ENCODE measurements at regions not wholly inside any gene's neighbourhood (a gene's known extent, or its start where the extent isn't known, plus 50 kb on each side); places are given as distances from the start of the nearest gene placed in this dataset.
A peak's percentile ranks its signal among the peaks of the same experiment; 100 is the strongest.

- H3K27me3 ChIP-seq (ENCODE audit: control insufficient read depth, extremely low read depth, insufficient read depth, low read length): no peaks in the 10 kb centered on the region
- H2AFZ ChIP-seq (ENCODE audit: control insufficient read depth, low read length): no peak overlapping the region
- no peak for FAIRE-seq
- H3K4me1 ChIP-seq (ENCODE audit: control insufficient read depth, extremely low read depth, insufficient read depth, low read length): no peaks in the 10 kb centered on the region
- dilution Hi-C loops (cut with MboI; ENCODE audit: extremely low pct_ligation_motif_present, low sequenced_read_pairs): no loop called here
- no peak overlapping the region for H3K4me2 ChIP-seq (ENCODE audit: control insufficient read depth, extremely low read depth, insufficient read depth, low read depth, low read length)
- DNase-seq (ENCODE audit: low read depth, low spot score): no peak
- no peak overlapping the region for H3K27ac ChIP-seq (ENCODE audit: control insufficient read depth, insufficient read depth, low read length)
- H3K9me3 ChIP-seq (ENCODE audit: control insufficient read depth, low read depth, low read length): no peaks in the 10 kb centered on the region
- H3K79me2 ChIP-seq (ENCODE audit: control insufficient read depth, insufficient read depth, low read length): no peaks in the 10 kb centered on the region
- H3K4me3 ChIP-seq (ENCODE audit: control insufficient read depth in 2 of 3, extremely low read depth in 1 of 3, insufficient read depth in 2 of 3, low read depth in 1 of 3, low read length in 3 of 3): no peak overlapping the region
- H3K9ac ChIP-seq (ENCODE audit: control insufficient read depth, extremely low read depth, insufficient read depth, low read length): no peak overlapping the region
- TF ChIP-seq, protein P1, sequence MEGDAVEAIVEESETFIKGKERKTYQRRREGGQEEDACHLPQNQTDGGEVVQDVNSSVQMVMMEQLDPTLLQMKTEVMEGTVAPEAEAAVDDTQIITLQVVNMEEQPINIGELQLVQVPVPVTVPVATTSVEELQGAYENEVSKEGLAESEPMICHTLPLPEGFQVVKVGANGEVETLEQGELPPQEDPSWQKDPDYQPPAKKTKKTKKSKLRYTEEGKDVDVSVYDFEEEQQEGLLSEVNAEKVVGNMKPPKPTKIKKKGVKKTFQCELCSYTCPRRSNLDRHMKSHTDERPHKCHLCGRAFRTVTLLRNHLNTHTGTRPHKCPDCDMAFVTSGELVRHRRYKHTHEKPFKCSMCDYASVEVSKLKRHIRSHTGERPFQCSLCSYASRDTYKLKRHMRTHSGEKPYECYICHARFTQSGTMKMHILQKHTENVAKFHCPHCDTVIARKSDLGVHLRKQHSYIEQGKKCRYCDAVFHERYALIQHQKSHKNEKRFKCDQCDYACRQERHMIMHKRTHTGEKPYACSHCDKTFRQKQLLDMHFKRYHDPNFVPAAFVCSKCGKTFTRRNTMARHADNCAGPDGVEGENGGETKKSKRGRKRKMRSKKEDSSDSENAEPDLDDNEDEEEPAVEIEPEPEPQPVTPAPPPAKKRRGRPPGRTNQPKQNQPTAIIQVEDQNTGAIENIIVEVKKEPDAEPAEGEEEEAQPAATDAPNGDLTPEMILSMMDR (optimal IDR thresholded peaks at IDR 0.05 in 1 of 3, IDR thresholded peaks at IDR 0.05 in 1 of 3, conservative IDR thresholded peaks at IDR 0.05 in 1 of 3; ENCODE audit: extremely low read depth in 1 of 3, insufficient read depth in 2 of 3, low read length in 3 of 3): peak; percentile 57 to 79 (median 64)
- TF ChIP-seq EZH2 (IDR thresholded peaks at IDR 0.05; ENCODE audit: low read length): no peak
- no peaks in the 10 kb centered on the region for H3K36me3 ChIP-seq (ENCODE audit: control insufficient read depth in 2 of 2, extremely low read depth in 1 of 2, insufficient read depth in 2 of 2, low read length in 2 of 2)
- no peaks in the 10 kb centered on the region for H3K9me1 ChIP-seq (ENCODE audit: control insufficient read depth, extremely low read depth, insufficient read depth, low read length)
- no peaks in the 10 kb centered on the region for H4K20me1 ChIP-seq (ENCODE audit: control insufficient read depth, extremely low read depth, insufficient read depth, low read length)
Measured at GRCh38 chr3:24640330-24640877, 145.8 kb upstream of the THRB start.

DNA sequence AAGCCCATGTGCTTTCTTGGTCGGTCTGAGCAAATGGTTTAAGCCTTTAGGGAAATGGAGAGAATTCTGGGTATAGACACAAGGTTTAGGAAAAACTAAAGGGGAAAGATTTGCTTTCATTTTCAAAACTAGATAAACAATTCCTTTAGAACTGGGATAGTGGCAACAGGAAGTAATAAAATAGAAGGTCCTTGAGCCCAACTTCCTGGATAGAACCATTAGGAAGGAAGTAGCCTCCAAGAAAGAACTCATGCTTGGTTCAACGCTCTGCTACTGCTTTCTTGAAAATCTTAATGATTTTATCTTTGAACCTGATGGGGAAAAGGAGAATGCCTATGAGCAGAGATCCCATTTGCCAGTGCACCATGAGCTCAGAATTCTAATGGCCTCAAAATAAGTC, 147.0 kb upstream of the THRB start:
- Histone ChIP-seq H3K27me3 (ENCODE audit: control insufficient read depth, extremely low read depth, insufficient read depth, low read length) (no peaks in the 10 kb centered on the region), H3K4me2 (ENCODE audit: control insufficient read depth, extremely low read depth, insufficient read depth, low read depth, low read length) (no peak overlapping the region), H3K9me3 (ENCODE audit: control insufficient read depth, low read depth, low read length) (no peaks in the 10 kb centered on the region), H3K27ac (ENCODE audit: control insufficient read depth, insufficient read depth, low read length) (no peak overlapping the region), H2AFZ (ENCODE audit: control insufficient read depth, low read length) (peak overlapping the region; percentile 76), H3K4me3 (ENCODE audit: control insufficient read depth in 2 of 3, extremely low read depth in 1 of 3, insufficient read depth in 2 of 3, low read depth in 1 of 3, low read length in 3 of 3) (no peak overlapping the region), H3K36me3 (ENCODE audit: control insufficient read depth in 2 of 2, extremely low read depth in 1 of 2, insufficient read depth in 2 of 2, low read length in 2 of 2) (no peaks in the 10 kb centered on the region), H3K9ac (ENCODE audit: control insufficient read depth, extremely low read depth, insufficient read depth, low read length) (no peak overlapping the region), H4K20me1 (ENCODE audit: control insufficient read depth, extremely low read depth, insufficient read depth, low read length) (no peaks in the 10 kb centered on the region), H3K9me1 (ENCODE audit: control insufficient read depth, extremely low read depth, insufficient read depth, low read length) (no peaks in the 10 kb centered on the region), H3K4me1 (ENCODE audit: control insufficient read depth, extremely low read depth, insufficient read depth, low read length) (no peaks in the 10 kb centered on the region), H3K79me2 (ENCODE audit: control insufficient read depth, insufficient read depth, low read length) (no peaks in the 10 kb centered on the region)
- DNase-seq (ENCODE audit: low read depth, low spot score): no peak
- dilution Hi-C loops (cut with MboI; ENCODE audit: extremely low pct_ligation_motif_present, low sequenced_read_pairs): no loop called here
- no peak for FAIRE-seq
- TF ChIP-seq, protein P1 (optimal IDR thresholded peaks at IDR 0.05 in 1 of 3, IDR thresholded peaks at IDR 0.05 in 1 of 3, conservative IDR thresholded peaks at IDR 0.05 in 1 of 3; ENCODE audit: extremely low read depth in 1 of 3, insufficient read depth in 2 of 3, low read length in 3 of 3): no peak
- TF ChIP-seq EZH2 (IDR thresholded peaks at IDR 0.05; ENCODE audit: low read length): no peak
